Neural cell (in vitro differentiated cells): ENCODE measurements at regions not wholly inside any gene's neighbourhood (a gene's known extent, or its start where the extent isn't known, plus 50 kb on each side); places are given as distances from the start of the nearest gene placed in this dataset.

ENCODE experiments used
- H2AFZ ChIP-seq: fragments of 200-600, 300-800 bp; sonication (generic), shearing (Covaris generic); 2 replicates; pipeline ENCODE4 v1.6.0; 2014; ENCODE audit warnings: low read depth, mild to moderate bottlenecking, antibody characterized with exemption, low read length, moderate library complexity
- H3F3A ChIP-seq: fragments of 200-600 bp; shearing (Covaris generic); 2 replicates; pipeline ENCODE4 v1.6.1; 2016; ENCODE audit warnings: mild to moderate bottlenecking, moderate library complexity, mixed read lengths, antibody characterized with exemption, low read length; ENCODE audit not compliant: insufficient read depth, poor library complexity, severe bottlenecking
- H3K27ac ChIP-seq: fragments of 200-600, 300-800 bp; sonication (generic), shearing (Covaris generic); 2 replicates; pipeline ENCODE4 v1.5.1; 2014; ENCODE audit warnings: mild to moderate bottlenecking, low read length, moderate library complexity
- H3K27me3 ChIP-seq: fragments of 300-800, 200-600 bp; sonication (generic), shearing (Covaris generic); 2 replicates; pipeline ENCODE4 v1.6.0; 2014; ENCODE audit warnings: mild to moderate bottlenecking, low read depth, low read length, moderate library complexity; ENCODE audit not compliant: insufficient read depth
- H3K36me3 ChIP-seq: fragments of 300-800, 200-600 bp; sonication (generic), shearing (Covaris generic); 2 replicates; pipeline ENCODE4 v1.5.1; 2014; ENCODE audit warnings: mild to moderate bottlenecking, antibody characterized with exemption, low read length, moderate library complexity; ENCODE audit not compliant: insufficient read depth
- H3K4me2 ChIP-seq: fragments of 300-800, 200-600 bp; sonication (generic), shearing (Covaris generic); 2 replicates; pipeline ENCODE4 v1.6.0; 2014; ENCODE audit warnings: mild to moderate bottlenecking, low read length
- H3K4me3 ChIP-seq: fragments of 300-800, 200-600 bp; sonication (generic), shearing (Covaris generic); 2 replicates; pipeline ENCODE4 v1.5.1; 2014; ENCODE audit warnings: mild to moderate bottlenecking, low read length, moderate library complexity
- H3K79me2 ChIP-seq: fragments of 200-600 bp; shearing (Covaris generic); replicated peaks from 2 replicates; pipeline ENCODE4 v1.6.0; 2014; ENCODE audit warnings: mild to moderate bottlenecking, low read length, moderate library complexity; ENCODE audit not compliant: insufficient read depth
- H3K9ac ChIP-seq: fragments of 300-800, 200-600 bp; sonication (generic), shearing (Covaris generic); 2 replicates; pipeline ENCODE4 v1.6.1; 2016; ENCODE audit warnings: mild to moderate bottlenecking, low read length, mixed read lengths
- H3K9me2 ChIP-seq: fragments of 200-600 bp; shearing (Covaris generic); 2 replicates; pipeline ENCODE4 v1.6.1; 2016; ENCODE audit warnings: mild to moderate bottlenecking, low read length, mixed read lengths; ENCODE audit not compliant: insufficient read depth
- H3K9me3 ChIP-seq: fragments of 200-600, 300-800 bp; sonication (generic), shearing (Covaris generic); 2 replicates; pipeline ENCODE4 v1.6.1; 2016; ENCODE audit warnings: mild to moderate bottlenecking, mixed run types, low read length, moderate library complexity, mixed read lengths
- H4K20me1 ChIP-seq: fragments of 200-600 bp; shearing (Covaris generic); 2 replicates; pipeline ENCODE4 v1.6.1; 2016; ENCODE audit warnings: mild to moderate bottlenecking, mixed run types; ENCODE audit not compliant: insufficient read depth
- EP300 ChIP-seq: fragments of 450-650 bp; conservative IDR thresholded peaks from 2 replicates; pipeline ENCODE4 v1.6.1; 2014; ENCODE audit warnings: antibody characterized with exemption, mild to moderate bottlenecking, moderate library complexity; ENCODE audit not compliant: poor library complexity, severe bottlenecking
- EZH2 ChIP-seq: fragments of 200-600, 300-800 bp; shearing (Covaris generic), sonication (generic); IDR thresholded peaks from 2 replicates; pipeline ENCODE4 v1.6.1; 2014; ENCODE audit warnings: antibody characterized with exemption, low read length, borderline replicate concordance, mild to moderate bottlenecking; ENCODE audit not compliant: insufficient read depth, poor library complexity, severe bottlenecking
- MXI1 ChIP-seq: fragments of 450-650 bp; conservative IDR thresholded peaks from 2 replicates; pipeline ENCODE4 v1.6.1; 2014; ENCODE audit warnings: antibody characterized with exemption, mild to moderate bottlenecking; ENCODE audit not compliant: poor library complexity, severe bottlenecking
- POLR2AphosphoS5 ChIP-seq: IDR thresholded peaks from 2 replicates; pipeline ENCODE4 v1.6.1; 2012
- RAD21 ChIP-seq: fragments of 450-650 bp; conservative IDR thresholded peaks from 2 replicates; pipeline ENCODE4 v1.6.1; 2014; ENCODE audit warnings: antibody characterized with exemption, mild to moderate bottlenecking, moderate library complexity
- SMC3 ChIP-seq: fragments of 450-650 bp; conservative IDR thresholded peaks from 2 replicates; pipeline ENCODE4 v1.6.1; 2014; ENCODE audit warnings: antibody characterized with exemption, mild to moderate bottlenecking, moderate library complexity; ENCODE audit not compliant: poor library complexity
- TAF1 ChIP-seq: IDR thresholded peaks from 2 replicates; pipeline ENCODE4 v1.6.1; 2012; ENCODE audit warnings: low read depth
- TF ChIP-seq, protein P1 (sequence below): IDR thresholded peaks from 2 replicates; pipeline ENCODE4 v1.6.1; 2012; ENCODE audit warnings: borderline replicate concordance
- TF ChIP-seq, protein P2 (sequence below): fragments of 450-650 bp; IDR thresholded peaks from 2 replicates; pipeline ENCODE4 v1.5.1; 2014; ENCODE audit warnings: antibody characterized with exemption, mild to moderate bottlenecking, moderate library complexity; ENCODE audit not compliant: poor library complexity, severe bottlenecking

- TF ChIP-seq EZH2 = no peak
- no peak for TF ChIP-seq RAD21
- TF ChIP-seq EP300 = no peak
- no peak for TF ChIP-seq SMC3
- TF ChIP-seq TAF1 = no peak
- TF ChIP-seq, protein P1, sequence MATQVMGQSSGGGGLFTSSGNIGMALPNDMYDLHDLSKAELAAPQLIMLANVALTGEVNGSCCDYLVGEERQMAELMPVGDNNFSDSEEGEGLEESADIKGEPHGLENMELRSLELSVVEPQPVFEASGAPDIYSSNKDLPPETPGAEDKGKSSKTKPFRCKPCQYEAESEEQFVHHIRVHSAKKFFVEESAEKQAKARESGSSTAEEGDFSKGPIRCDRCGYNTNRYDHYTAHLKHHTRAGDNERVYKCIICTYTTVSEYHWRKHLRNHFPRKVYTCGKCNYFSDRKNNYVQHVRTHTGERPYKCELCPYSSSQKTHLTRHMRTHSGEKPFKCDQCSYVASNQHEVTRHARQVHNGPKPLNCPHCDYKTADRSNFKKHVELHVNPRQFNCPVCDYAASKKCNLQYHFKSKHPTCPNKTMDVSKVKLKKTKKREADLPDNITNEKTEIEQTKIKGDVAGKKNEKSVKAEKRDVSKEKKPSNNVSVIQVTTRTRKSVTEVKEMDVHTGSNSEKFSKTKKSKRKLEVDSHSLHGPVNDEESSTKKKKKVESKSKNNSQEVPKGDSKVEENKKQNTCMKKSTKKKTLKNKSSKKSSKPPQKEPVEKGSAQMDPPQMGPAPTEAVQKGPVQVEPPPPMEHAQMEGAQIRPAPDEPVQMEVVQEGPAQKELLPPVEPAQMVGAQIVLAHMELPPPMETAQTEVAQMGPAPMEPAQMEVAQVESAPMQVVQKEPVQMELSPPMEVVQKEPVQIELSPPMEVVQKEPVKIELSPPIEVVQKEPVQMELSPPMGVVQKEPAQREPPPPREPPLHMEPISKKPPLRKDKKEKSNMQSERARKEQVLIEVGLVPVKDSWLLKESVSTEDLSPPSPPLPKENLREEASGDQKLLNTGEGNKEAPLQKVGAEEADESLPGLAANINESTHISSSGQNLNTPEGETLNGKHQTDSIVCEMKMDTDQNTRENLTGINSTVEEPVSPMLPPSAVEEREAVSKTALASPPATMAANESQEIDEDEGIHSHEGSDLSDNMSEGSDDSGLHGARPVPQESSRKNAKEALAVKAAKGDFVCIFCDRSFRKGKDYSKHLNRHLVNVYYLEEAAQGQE = no peak
- no peak for TF ChIP-seq MXI1
- Histone ChIP-seq H3K27me3 (no peaks in the 10 kb centered on the region), H3K4me3 (no peak overlapping the region), H3F3A (no peaks in the 10 kb centered on the region), H4K20me1 (no peaks in the 10 kb centered on the region), H3K27ac (no peak overlapping the region), H3K9me2 (no peaks in the 10 kb centered on the region), H3K79me2 (no peaks in the 10 kb centered on the region), H3K9ac (no peak overlapping the region), H3K36me3 (no peaks in the 10 kb centered on the region), H3K4me2 (no peak overlapping the region), H2AFZ (no peak overlapping the region), H3K9me3 (no peaks in the 10 kb centered on the region)
Measured at GRCh38 chr4:31204874-31205273, 484.7 kb downstream of the PCDH7 start.

DNA sequence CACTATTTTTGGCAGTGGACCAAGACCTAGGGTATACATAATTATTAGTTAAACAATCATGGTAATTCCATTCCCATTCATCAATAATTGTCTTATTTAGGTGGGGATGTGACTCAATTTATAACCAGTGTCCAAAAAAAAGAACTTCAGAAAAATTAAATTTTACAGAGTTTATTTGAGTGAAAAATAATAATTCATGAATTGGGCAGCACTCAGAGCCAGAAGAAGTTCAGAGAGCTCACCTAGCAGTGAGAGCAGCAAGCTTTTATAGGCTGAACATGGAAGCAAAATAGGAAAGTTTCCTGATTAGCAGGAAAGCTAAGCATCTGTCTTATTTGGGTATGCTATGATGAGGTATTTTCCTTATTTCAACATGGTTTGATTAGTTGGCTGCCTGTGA lies 500.8 kb downstream of the PCDH7 start:
- no peak overlapping the region for H3K4me2 ChIP-seq
- H2AFZ ChIP-seq = no peak overlapping the region
- H3K9me3 ChIP-seq = no peaks in the 10 kb centered on the region
- TF ChIP-seq, protein P2, sequence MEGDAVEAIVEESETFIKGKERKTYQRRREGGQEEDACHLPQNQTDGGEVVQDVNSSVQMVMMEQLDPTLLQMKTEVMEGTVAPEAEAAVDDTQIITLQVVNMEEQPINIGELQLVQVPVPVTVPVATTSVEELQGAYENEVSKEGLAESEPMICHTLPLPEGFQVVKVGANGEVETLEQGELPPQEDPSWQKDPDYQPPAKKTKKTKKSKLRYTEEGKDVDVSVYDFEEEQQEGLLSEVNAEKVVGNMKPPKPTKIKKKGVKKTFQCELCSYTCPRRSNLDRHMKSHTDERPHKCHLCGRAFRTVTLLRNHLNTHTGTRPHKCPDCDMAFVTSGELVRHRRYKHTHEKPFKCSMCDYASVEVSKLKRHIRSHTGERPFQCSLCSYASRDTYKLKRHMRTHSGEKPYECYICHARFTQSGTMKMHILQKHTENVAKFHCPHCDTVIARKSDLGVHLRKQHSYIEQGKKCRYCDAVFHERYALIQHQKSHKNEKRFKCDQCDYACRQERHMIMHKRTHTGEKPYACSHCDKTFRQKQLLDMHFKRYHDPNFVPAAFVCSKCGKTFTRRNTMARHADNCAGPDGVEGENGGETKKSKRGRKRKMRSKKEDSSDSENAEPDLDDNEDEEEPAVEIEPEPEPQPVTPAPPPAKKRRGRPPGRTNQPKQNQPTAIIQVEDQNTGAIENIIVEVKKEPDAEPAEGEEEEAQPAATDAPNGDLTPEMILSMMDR = no peak
- TF ChIP-seq RAD21 = no peak
- H3F3A ChIP-seq = no peaks in the 10 kb centered on the region
- H3K27ac ChIP-seq = no peak overlapping the region
- H4K20me1 ChIP-seq = no peaks in the 10 kb centered on the region
- H3K36me3 ChIP-seq = no peaks in the 10 kb centered on the region
- no peaks in the 10 kb centered on the region for H3K79me2 ChIP-seq
- no peaks in the 10 kb centered on the region for H3K27me3 ChIP-seq
- no peak overlapping the region for H3K9ac ChIP-seq
- no peaks in the 10 kb centered on the region for H3K9me2 ChIP-seq
- no peak overlapping the region for H3K4me3 ChIP-seq

GRCh38 chr4:31228068-31228467 lies 507.9 kb downstream of the PCDH7 start:
- Histone ChIP-seq H3K9me2 (no peaks in the 10 kb centered on the region), H3K9ac (no peak overlapping the region), H3K9me3 (no peaks in the 10 kb centered on the region), H3K4me2 (no peak overlapping the region), H3K36me3 (no peaks in the 10 kb centered on the region), H3K79me2 (no peaks in the 10 kb centered on the region), H3F3A (no peaks in the 10 kb centered on the region), H4K20me1 (no peaks in the 10 kb centered on the region), H3K4me3 (no peak overlapping the region), H3K27me3 (no peaks in the 10 kb centered on the region), H2AFZ (no peak overlapping the region), H3K27ac (no peak overlapping the region)
- TF ChIP-seq, protein P2 = no peak
- TF ChIP-seq POLR2AphosphoS5 (no peak), EZH2 (no peak), SMC3 (no peak)
